Glutamatergic neuron (in vitro differentiated cells): ENCODE measurements at regions not wholly inside any gene's neighbourhood (a gene's known extent, or its start where the extent isn't known, plus 50 kb on each side); places are given as distances from the start of the nearest gene placed in this dataset.

Experiments
- DNase-seq: peaks from one replicate; pipeline ENCODE4 v3.0.0; 2022
- H3K27ac Mint-ChIP-seq: one replicate; pipeline ENCODE4 v1.8.0; 2020; ENCODE audit warnings: mild to moderate bottlenecking, mixed read lengths, inconsistent platforms; ENCODE audit not compliant: unreplicated experiment
- H3K27me3 Mint-ChIP-seq: one replicate; pipeline ENCODE4 v1.8.0; 2020; ENCODE audit warnings: mild to moderate bottlenecking, moderate library complexity, mixed read lengths, inconsistent platforms; ENCODE audit not compliant: unreplicated experiment
- H3K36me3 Mint-ChIP-seq: one replicate; pipeline ENCODE4 v1.8.0; 2020; ENCODE audit warnings: mild to moderate bottlenecking, mixed read lengths, inconsistent platforms; ENCODE audit not compliant: unreplicated experiment
- H3K4me1 Mint-ChIP-seq: one replicate; pipeline ENCODE4 v1.8.0; 2020; ENCODE audit warnings: mild to moderate bottlenecking, low read depth, mixed read lengths, inconsistent platforms; ENCODE audit not compliant: unreplicated experiment
- H3K4me3 Mint-ChIP-seq: one replicate; pipeline ENCODE4 v1.8.0; 2020; ENCODE audit warnings: mild to moderate bottlenecking, mixed read lengths, inconsistent platforms; ENCODE audit not compliant: unreplicated experiment
- H3K9me3 Mint-ChIP-seq: one replicate; pipeline ENCODE4 v1.8.0; 2020; ENCODE audit warnings: mild to moderate bottlenecking, moderate library complexity, mixed read lengths, inconsistent platforms; ENCODE audit not compliant: unreplicated experiment
- TF ChIP-seq, protein P1 (sequence below): fragments of 200-600 bp; sonication (generic); IDR thresholded peaks from one replicate; pipeline ENCODE4 v1.5.0; 2021; ENCODE audit not compliant: partially characterized antibody, unreplicated experiment

- Mint-ChIP-seq H3K27me3 (peaks cover 7% of the 10 kb centered on the region), H3K27ac (no peak overlapping the region), H3K4me1 (no peaks in the 10 kb centered on the region), H3K4me3 (no peak overlapping the region), H3K9me3 (peaks cover 2% of the 10 kb centered on the region), H3K36me3 (no peaks in the 10 kb centered on the region)
- DNase-seq = no peak
- TF ChIP-seq, protein P1, sequence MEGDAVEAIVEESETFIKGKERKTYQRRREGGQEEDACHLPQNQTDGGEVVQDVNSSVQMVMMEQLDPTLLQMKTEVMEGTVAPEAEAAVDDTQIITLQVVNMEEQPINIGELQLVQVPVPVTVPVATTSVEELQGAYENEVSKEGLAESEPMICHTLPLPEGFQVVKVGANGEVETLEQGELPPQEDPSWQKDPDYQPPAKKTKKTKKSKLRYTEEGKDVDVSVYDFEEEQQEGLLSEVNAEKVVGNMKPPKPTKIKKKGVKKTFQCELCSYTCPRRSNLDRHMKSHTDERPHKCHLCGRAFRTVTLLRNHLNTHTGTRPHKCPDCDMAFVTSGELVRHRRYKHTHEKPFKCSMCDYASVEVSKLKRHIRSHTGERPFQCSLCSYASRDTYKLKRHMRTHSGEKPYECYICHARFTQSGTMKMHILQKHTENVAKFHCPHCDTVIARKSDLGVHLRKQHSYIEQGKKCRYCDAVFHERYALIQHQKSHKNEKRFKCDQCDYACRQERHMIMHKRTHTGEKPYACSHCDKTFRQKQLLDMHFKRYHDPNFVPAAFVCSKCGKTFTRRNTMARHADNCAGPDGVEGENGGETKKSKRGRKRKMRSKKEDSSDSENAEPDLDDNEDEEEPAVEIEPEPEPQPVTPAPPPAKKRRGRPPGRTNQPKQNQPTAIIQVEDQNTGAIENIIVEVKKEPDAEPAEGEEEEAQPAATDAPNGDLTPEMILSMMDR = no peak
These were observed 153.4 kb downstream of the CDC5L start for GRCh38 chr6:44540881-44541280.

DNA sequence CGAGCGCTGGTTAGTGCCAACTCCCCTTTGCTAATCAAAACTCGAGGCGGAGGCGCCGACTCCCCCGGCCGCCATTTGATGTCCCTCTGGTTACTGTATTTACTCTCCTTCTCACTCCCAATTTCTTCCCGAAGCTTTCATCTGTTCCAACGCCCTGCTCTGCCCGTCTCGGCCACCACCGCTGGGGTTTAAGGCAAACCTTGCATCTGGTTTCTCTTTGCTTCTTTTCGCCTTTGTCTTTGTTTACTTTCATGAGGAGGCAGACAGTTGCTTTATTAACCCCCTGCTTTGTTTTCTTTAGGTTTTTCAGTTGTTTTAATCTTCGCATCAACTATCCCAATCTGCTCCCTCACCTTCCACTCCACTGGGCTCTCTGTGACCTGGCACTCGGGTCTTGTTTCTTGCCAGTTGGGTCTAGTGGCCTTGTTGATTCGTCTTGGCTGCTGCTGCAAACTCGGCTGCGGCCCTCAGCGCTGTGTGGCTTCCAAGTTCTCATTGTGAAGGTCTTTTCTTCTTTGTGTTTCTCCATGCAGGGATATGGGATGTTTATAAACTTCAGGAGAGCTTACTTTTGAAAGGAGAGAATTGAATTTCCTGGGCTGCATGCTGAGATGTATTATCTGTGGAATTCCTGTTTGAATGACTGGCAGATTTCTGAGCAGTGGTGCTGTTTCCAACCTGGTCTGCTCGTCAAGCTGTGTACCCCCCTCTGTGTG is 155.1 kb downstream of the CDC5L start:
- no peaks in the 10 kb centered on the region for H3K36me3 Mint-ChIP-seq
- H3K9me3 Mint-ChIP-seq = peaks cover 2% of the 10 kb centered on the region
- H3K27ac Mint-ChIP-seq = no peak overlapping the region
- H3K4me1 Mint-ChIP-seq = no peaks in the 10 kb centered on the region
- no peak overlapping the region for H3K4me3 Mint-ChIP-seq
- H3K27me3 Mint-ChIP-seq = peaks cover 7% of the 10 kb centered on the region
- TF ChIP-seq, protein P1 = no peak
- no peak for DNase-seq

- H3K4me3 Mint-ChIP-seq = no peak overlapping the region
- H3K36me3 Mint-ChIP-seq = no peaks in the 10 kb centered on the region
- H3K9me3 Mint-ChIP-seq = peaks cover 2% of the 10 kb centered on the region
- H3K27me3 Mint-ChIP-seq = peaks cover 3% of the 10 kb centered on the region
- no peak for DNase-seq
- H3K27ac Mint-ChIP-seq = no peak overlapping the region
- H3K4me1 Mint-ChIP-seq = no peaks in the 10 kb centered on the region
- TF ChIP-seq, protein P1 = no peak
These were observed 156.2 kb downstream of the CDC5L start for GRCh38 chr6:44543664-44544063.

DNA sequence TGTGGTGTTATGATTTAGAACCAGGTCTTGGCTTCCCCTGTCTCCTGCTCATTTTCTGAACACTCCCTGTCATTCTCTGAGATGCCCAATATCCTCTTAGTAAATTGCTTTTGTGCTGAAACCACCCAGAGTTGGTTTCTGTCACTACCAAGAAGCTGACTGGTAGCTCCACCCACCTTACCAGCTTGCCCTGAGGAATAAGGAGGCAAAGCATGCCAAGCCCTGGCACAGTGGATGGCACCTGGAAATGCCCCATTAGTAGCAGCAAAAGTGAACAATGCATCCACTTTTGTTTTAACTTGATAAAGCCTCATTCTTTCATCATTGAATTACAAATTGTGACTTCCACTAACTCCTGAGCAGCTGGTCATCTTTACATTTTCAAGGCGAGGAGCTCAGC is 157.7 kb downstream of the CDC5L start:
- TF ChIP-seq, protein P1 = no peak
- Mint-ChIP-seq H3K9me3 (peaks cover 2% of the 10 kb centered on the region), H3K4me3 (no peak overlapping the region), H3K27ac (no peak overlapping the region), H3K36me3 (no peaks in the 10 kb centered on the region), H3K4me1 (no peaks in the 10 kb centered on the region), H3K27me3 (peaks cover 3% of the 10 kb centered on the region)
- DNase-seq = no peak

- H3K36me3 Mint-ChIP-seq = no peaks in the 10 kb centered on the region
- H3K27ac Mint-ChIP-seq = no peak overlapping the region
- H3K27me3 Mint-ChIP-seq = no peaks in the 10 kb centered on the region
- no peak for DNase-seq
- TF ChIP-seq, protein P1 = no peak
- no peak overlapping the region for H3K4me3 Mint-ChIP-seq
- peaks cover 3% of the 10 kb centered on the region for H3K9me3 Mint-ChIP-seq
- H3K4me1 Mint-ChIP-seq = no peaks in the 10 kb centered on the region
These were observed 160.8 kb downstream of the CDC5L start for GRCh38 chr6:44548319-44548718.
